Thyroid gland (tissue), 4 donors: ENCODE measurements at regions not wholly inside any gene's neighbourhood (a gene's known extent, or its start where the extent isn't known, plus 50 kb on each side); places are given as distances from the start of the nearest gene placed in this dataset.

Source experiments
- DNase-seq, 2 donors: peaks; one replicate each; pipeline ENCODE4 v3.0.0-alpha.2; 2019
- H3K27ac ChIP-seq, 3 donors: fragments of 200-600 bp; sonication (generic); 1 replicate in 2 of 3; 2 replicates in 1 of 3; pipeline ENCODE4 v1.5.1; 2016 to 2019; ENCODE audit warnings: mild to moderate bottlenecking in 1 of 3, moderate library complexity in 1 of 3
- H3K27me3 ChIP-seq: fragments of 200-600 bp; sonication (generic); one replicate; pipeline ENCODE4 v1.5.1; 2019
- H3K36me3 ChIP-seq, 2 donors: fragments of 200-600 bp; sonication (generic); one replicate each; pipeline ENCODE4 v1.5.1; 2016 to 2019
- H3K4me1 ChIP-seq, 2 donors: fragments of 200-600 bp; sonication (generic); one replicate each; pipeline ENCODE4 v1.5.1; 2017 to 2019
- H3K4me3 ChIP-seq, 3 donors: fragments of 200-600 bp; sonication (generic); replicated peaks in 1 of 3; 1 replicate in 2 of 3; 2 replicates in 1 of 3; pipeline ENCODE4 v1.5.1; 2016; ENCODE audit warnings: mild to moderate bottlenecking in 1 of 3
- H3K9me3 ChIP-seq: fragments of 200-600 bp; sonication (generic); one replicate; pipeline ENCODE4 v1.5.1; 2017
- CTCF ChIP-seq, 6 experiments: fragments of 200-600 bp in 3 of 6; fragments of 450-650 bp in 3 of 6; sonication (generic) in 3 of 6; IDR thresholded peaks; one replicate each; pipeline ENCODE4 v1.5.1; 2016 to 2019; ENCODE audit warnings: antibody characterized with exemption in 6 of 6, mild to moderate bottlenecking in 2 of 6, inconsistent platforms in 1 of 6, moderate library complexity in 1 of 6
- POLR2A ChIP-seq, 2 donors: fragments of 450-650 bp; IDR thresholded peaks; one replicate each; pipeline ENCODE4 v1.6.1; 2017; ENCODE audit warnings: antibody characterized with exemption in 2 of 2, mild to moderate bottlenecking in 2 of 2, moderate library complexity in 1 of 2
- WGBS, 2 donors: methylation state at CpG; one replicate each; pipeline ENCODE4 v1.1.5; 2017; 5-methylcytosine and 5-hydroxymethylcytosine counted together
- intact Hi-C: fragments of 100-400 bp; cut with DNase I; formaldehyde crosslinking; loops from one replicate; pipeline ENCODE4 v1.15.1; 2023

- no peak for TF ChIP-seq CTCF (IDR thresholded peaks at IDR 0.05)
- no peak for TF ChIP-seq POLR2A (IDR thresholded peaks at IDR 0.05)
- Histone ChIP-seq H3K4me1 (no peaks in the 10 kb centered on the region), H3K36me3 (no peaks in the 10 kb centered on the region), H3K27ac (no peak overlapping the region), H3K27me3 (no peaks in the 10 kb centered on the region), H3K4me3 (no peak overlapping the region), H3K9me3 (no peaks in the 10 kb centered on the region)
- intact Hi-C loops, result no loop called here
- no peak for DNase-seq
Measured at GRCh38 chr3:27990324-27990723, 251.1 kb upstream of the CMC1 start.

- Histone ChIP-seq H3K27me3 (no peaks in the 10 kb centered on the region), H3K36me3 (no peaks in the 10 kb centered on the region), H3K4me3 (no peak overlapping the region), H3K4me1 (no peaks in the 10 kb centered on the region), H3K9me3 (no peaks in the 10 kb centered on the region), H3K27ac (no peak overlapping the region)
- no peak for DNase-seq
- intact Hi-C loops, result no loop called here
- TF ChIP-seq CTCF (IDR thresholded peaks at IDR 0.05), result no peak
- no peak for TF ChIP-seq POLR2A (IDR thresholded peaks at IDR 0.05)
Measured at GRCh38 chr3:27990837-27991236, 250.6 kb upstream of the CMC1 start.

DNA sequence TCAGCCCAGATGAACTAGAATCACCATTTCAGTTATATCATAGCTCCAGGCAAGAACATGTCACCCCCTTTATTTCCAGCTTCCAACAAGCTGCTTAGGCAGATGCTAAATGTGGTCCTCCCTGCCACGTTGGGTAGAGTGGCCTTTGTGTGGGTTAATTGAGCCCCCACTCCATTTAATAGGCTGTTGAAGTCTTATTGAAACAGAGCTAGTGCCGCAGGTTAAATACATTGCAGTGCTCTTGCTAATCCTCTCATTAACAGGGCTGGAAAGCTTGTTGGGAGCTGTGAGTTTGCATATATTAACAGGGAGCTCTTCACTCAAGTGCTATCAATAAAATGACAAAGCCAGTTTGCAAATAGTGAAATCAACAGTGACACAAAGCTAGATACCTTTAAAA is 248.4 kb upstream of the CMC1 start:
- WGBS, 2 donors, result 15 to 33% methylated on average over 2 of the region's 2 CpGs
- Histone ChIP-seq H3K27ac (no peak overlapping the region), H3K4me1 (no peaks in the 10 kb centered on the region), H3K36me3 (no peaks in the 10 kb centered on the region), H3K9me3 (no peaks in the 10 kb centered on the region), H3K27me3 (no peaks in the 10 kb centered on the region), H3K4me3 (no peak overlapping the region)
- intact Hi-C loops, result no loop called here
- TF ChIP-seq POLR2A (IDR thresholded peaks at IDR 0.05) (no peak), CTCF (IDR thresholded peaks at IDR 0.05) (no peak)
- DNase-seq, result no peak

GRCh38 chr3:28000608-28001007 is 240.8 kb upstream of the CMC1 start:
- intact Hi-C loops, result no loop called here
- no peak for DNase-seq
- H3K27ac ChIP-seq, result no peak overlapping the region
- H3K36me3 ChIP-seq, result no peaks in the 10 kb centered on the region
- no peaks in the 10 kb centered on the region for H3K27me3 ChIP-seq
- whole genome bisulfite sequencing, 2 donors, result 69 to 70% methylated on average over 3 of the region's 3 CpGs
- no peaks in the 10 kb centered on the region for H3K9me3 ChIP-seq
- H3K4me1 ChIP-seq, result no peaks in the 10 kb centered on the region
- no peak overlapping the region for H3K4me3 ChIP-seq
- TF ChIP-seq CTCF (IDR thresholded peaks at IDR 0.05) (no peak), POLR2A (IDR thresholded peaks at IDR 0.05) (no peak)

DNA sequence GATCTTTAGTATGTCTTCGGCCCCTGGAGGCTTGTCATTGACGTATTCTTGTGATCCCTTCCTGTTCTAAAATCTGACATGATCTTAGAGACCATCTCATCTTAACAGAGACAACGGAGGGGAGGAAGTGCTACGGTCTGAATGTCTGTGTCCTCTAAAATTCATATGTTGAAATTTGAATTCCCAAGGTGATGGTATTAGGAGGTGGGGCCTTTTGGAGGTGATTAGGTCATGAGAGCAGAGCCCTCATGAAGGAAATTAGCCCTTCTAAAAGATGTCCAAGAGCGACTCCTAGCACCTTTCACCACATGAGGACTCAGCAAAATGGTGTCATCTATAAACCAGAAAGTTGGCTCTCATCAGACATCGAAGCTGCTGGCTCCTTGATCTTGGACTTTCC is 233.2 kb upstream of the CMC1 start:
- Histone ChIP-seq H3K4me1 (no peaks in the 10 kb centered on the region), H3K27me3 (no peaks in the 10 kb centered on the region), H3K4me3 (no peak overlapping the region), H3K27ac (no peak overlapping the region), H3K9me3 (no peaks in the 10 kb centered on the region), H3K36me3 (no peaks in the 10 kb centered on the region)
- intact Hi-C loops, result no loop called here
- WGBS, 2 donors, result 75 to 80% methylated on average over 6 of the region's 6 CpGs
- TF ChIP-seq CTCF (IDR thresholded peaks at IDR 0.05), result no peak
- TF ChIP-seq POLR2A (IDR thresholded peaks at IDR 0.05), result no peak
- DNase-seq, result no peak
